Suprapubic skin (tissue), 3 donors: ENCODE measurements at regions not wholly inside any gene's neighbourhood (a gene's known extent, or its start where the extent isn't known, plus 50 kb on each side); places are given as distances from the start of the nearest gene placed in this dataset.

Experiments
- CTCF ChIP-seq, 2 donors: fragments of 200-600 bp in 1 of 2; fragments of 450-650 bp in 1 of 2; sonication (generic) in 1 of 2; IDR thresholded peaks; one replicate each; pipeline ENCODE4 v1.5.1; 2016 to 2019; ENCODE audit warnings: antibody characterized with exemption in 2 of 2, mild to moderate bottlenecking in 1 of 2, moderate library complexity in 1 of 2
- POLR2AphosphoS5 ChIP-seq, 3 donors: sonication (generic); formaldehyde crosslinking; IDR thresholded peaks; one replicate each; pipeline ENCODE4 v1.6.1; 2017; ENCODE audit warnings: antibody characterized with exemption in 3 of 3

- no peak for TF ChIP-seq POLR2AphosphoS5 (IDR thresholded peaks at IDR 0.05)
- TF ChIP-seq CTCF (IDR thresholded peaks at IDR 0.05), result no peak
Observed at GRCh38 chr2:208642125-208642779, 235.7 kb downstream of the PTH2R start.
